OCI-LY3 (cell line): ENCODE measurements at regions not wholly inside any gene's neighbourhood (a gene's known extent, or its start where the extent isn't known, plus 50 kb on each side); places are given as distances from the start of the nearest gene placed in this dataset.

Experiments
- H2AFZ ChIP-seq: fragments of 200-600, 300-600 bp; shearing (Covaris generic); 2 replicates; pipeline ENCODE4 v1.6.0; 2014; ENCODE audit warnings: antibody characterized with exemption, low read depth, low read length
- H3K27ac ChIP-seq: fragments of 200-600, 300-600 bp; sonication (generic); 2 replicates; pipeline ENCODE4 v1.5.1; 2014; ENCODE audit warnings: mild to moderate bottlenecking, low read length, moderate library complexity, mixed read lengths
- H3K27me3 ChIP-seq: fragments of 200-600, 300-600 bp; sonication (generic); 2 replicates; pipeline ENCODE4 v1.6.1; 2014; ENCODE audit warnings: low read depth, low read length, mixed read lengths
- H3K36me3 ChIP-seq: fragments of 200-600, 300-600 bp; sonication (generic); replicated peaks from 2 replicates; pipeline ENCODE3; 2014; ENCODE audit warnings: low read depth, low read length, mixed read lengths
- H3K4me1 ChIP-seq: fragments of 300-600, 200-600 bp; sonication (generic); 2 replicates; pipeline ENCODE4 v1.6.1; 2014; ENCODE audit warnings: low read length, mixed read lengths
- H3K4me2 ChIP-seq: fragments of 200-600, 300-600 bp; sonication (generic); 2 replicates; pipeline ENCODE4 v1.6.1; 2014; ENCODE audit warnings: low read length, mixed read lengths
- H3K4me3 ChIP-seq: fragments of 300-600, 200-600 bp; sonication (generic); 2 replicates; pipeline ENCODE4 v1.5.1; 2014; ENCODE audit warnings: antibody characterized with exemption, mild to moderate bottlenecking, low read length, moderate library complexity
- H3K79me2 ChIP-seq: fragments of 300-600, 200-600 bp; shearing (Covaris generic); 2 replicates; pipeline ENCODE4 v1.6.1; 2014; ENCODE audit warnings: mild to moderate bottlenecking, low read length, mixed read lengths
- H3K9ac ChIP-seq: fragments of 300-600, 200-600 bp; shearing (Covaris generic); 2 replicates; pipeline ENCODE4 v1.6.0; 2014; ENCODE audit warnings: mild to moderate bottlenecking, low read length, moderate library complexity
- H3K9me3 ChIP-seq: fragments of 200-600, 300-600 bp; shearing (Covaris generic); 2 replicates; pipeline ENCODE4 v1.6.1; 2014; ENCODE audit warnings: low read length, mixed read lengths; ENCODE audit not compliant: insufficient read depth
- H4K20me1 ChIP-seq: fragments of 200-600, 300-600 bp; sonication (generic); 2 replicates; pipeline ENCODE4 v1.6.1; 2016; ENCODE audit warnings: low read length, mixed read lengths; ENCODE audit not compliant: insufficient read depth
- EZH2phosphoT487 ChIP-seq: fragments of 200-600 bp; shearing (Covaris generic); IDR thresholded peaks from 2 replicates; pipeline ENCODE4 v1.6.1; 2018; ENCODE audit warnings: antibody characterized with exemption, mixed run types, low read depth
- TF ChIP-seq, protein P1 (sequence below): fragments of 200-600, 300-600 bp; sonication (generic); IDR thresholded peaks from 2 replicates; pipeline ENCODE4 v1.5.1; 2014; ENCODE audit warnings: antibody characterized with exemption, low read length, low read depth

DNA sequence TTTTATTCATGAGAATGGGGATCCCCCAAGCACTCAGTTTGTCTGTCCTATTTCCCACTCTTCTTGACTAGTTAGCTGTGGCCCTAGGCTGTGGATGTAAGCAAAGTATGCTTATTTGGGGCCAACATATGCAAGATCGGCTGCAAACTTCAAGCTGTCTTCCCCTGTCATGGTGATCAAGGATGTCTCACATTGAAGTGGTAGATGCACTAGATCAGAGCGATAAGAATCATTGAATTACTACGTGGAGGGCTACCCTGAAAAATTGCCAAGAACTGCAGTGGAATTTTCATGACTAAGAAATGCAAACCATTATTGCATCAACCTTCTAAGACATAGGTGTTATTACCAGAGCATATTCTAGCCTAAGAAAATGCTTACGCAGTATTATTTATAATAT, 527.4 kb downstream of the RNF144A start:
- no peak overlapping the region for H2AFZ ChIP-seq
- no peak overlapping the region for H3K4me3 ChIP-seq
- no peak overlapping the region for H3K4me2 ChIP-seq
- no peaks in the 10 kb centered on the region for H3K79me2 ChIP-seq
- H3K27me3 ChIP-seq, result peaks cover 10% of the 10 kb centered on the region; the same call in 1 of the 2 replicates
- no peaks in the 10 kb centered on the region for H3K4me1 ChIP-seq
- H3K9me3 ChIP-seq, result 0 out of 2 replicates have a peak, but pooled peaks cover 7% of the 10 kb centered on the region
- H3K36me3 ChIP-seq, result no peaks in the 10 kb centered on the region
- H4K20me1 ChIP-seq, result no peaks in the 10 kb centered on the region
- no peak overlapping the region for H3K9ac ChIP-seq
- TF ChIP-seq EZH2phosphoT487, result no peak
- TF ChIP-seq, protein P1, sequence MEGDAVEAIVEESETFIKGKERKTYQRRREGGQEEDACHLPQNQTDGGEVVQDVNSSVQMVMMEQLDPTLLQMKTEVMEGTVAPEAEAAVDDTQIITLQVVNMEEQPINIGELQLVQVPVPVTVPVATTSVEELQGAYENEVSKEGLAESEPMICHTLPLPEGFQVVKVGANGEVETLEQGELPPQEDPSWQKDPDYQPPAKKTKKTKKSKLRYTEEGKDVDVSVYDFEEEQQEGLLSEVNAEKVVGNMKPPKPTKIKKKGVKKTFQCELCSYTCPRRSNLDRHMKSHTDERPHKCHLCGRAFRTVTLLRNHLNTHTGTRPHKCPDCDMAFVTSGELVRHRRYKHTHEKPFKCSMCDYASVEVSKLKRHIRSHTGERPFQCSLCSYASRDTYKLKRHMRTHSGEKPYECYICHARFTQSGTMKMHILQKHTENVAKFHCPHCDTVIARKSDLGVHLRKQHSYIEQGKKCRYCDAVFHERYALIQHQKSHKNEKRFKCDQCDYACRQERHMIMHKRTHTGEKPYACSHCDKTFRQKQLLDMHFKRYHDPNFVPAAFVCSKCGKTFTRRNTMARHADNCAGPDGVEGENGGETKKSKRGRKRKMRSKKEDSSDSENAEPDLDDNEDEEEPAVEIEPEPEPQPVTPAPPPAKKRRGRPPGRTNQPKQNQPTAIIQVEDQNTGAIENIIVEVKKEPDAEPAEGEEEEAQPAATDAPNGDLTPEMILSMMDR, result no peak
- no peak overlapping the region for H3K27ac ChIP-seq

- no peaks in the 10 kb centered on the region for H3K9me3 ChIP-seq
Observed at GRCh38 chr2:7448578-7449264, 531.5 kb downstream of the RNF144A start.

GRCh38 chr2:7449298-7449697, 532.1 kb downstream of the RNF144A start:
- H3K27me3 ChIP-seq, result no peaks in the 10 kb centered on the region
- H3K4me2 ChIP-seq, result no peak overlapping the region
- no peak overlapping the region for H3K27ac ChIP-seq
- no peak for TF ChIP-seq EZH2phosphoT487
- TF ChIP-seq, protein P1, result no peak
- H3K4me3 ChIP-seq, result no peak overlapping the region
- no peaks in the 10 kb centered on the region for H3K9me3 ChIP-seq
- H2AFZ ChIP-seq, result no peak overlapping the region
- H3K9ac ChIP-seq, result no peak overlapping the region
- H4K20me1 ChIP-seq, result no peaks in the 10 kb centered on the region
- H3K79me2 ChIP-seq, result no peaks in the 10 kb centered on the region
- no peaks in the 10 kb centered on the region for H3K36me3 ChIP-seq
- H3K4me1 ChIP-seq, result no peaks in the 10 kb centered on the region

More at GRCh38 chr2:7448578-7449264, 531.5 kb downstream of the RNF144A start:
- Histone ChIP-seq H3K79me2 (no peaks in the 10 kb centered on the region), H3K4me3 (no peak overlapping the region), H3K27me3 (no peaks in the 10 kb centered on the region), H3K4me2 (no peak overlapping the region), H3K4me1 (no peaks in the 10 kb centered on the region), H2AFZ (no peak overlapping the region), H3K27ac (no peak overlapping the region), H3K36me3 (no peaks in the 10 kb centered on the region), H3K9ac (no peak overlapping the region), H4K20me1 (no peaks in the 10 kb centered on the region)
- TF ChIP-seq, protein P1, result no peak
- no peak for TF ChIP-seq EZH2phosphoT487

GRCh38 chr2:7450188-7450832, 533.1 kb downstream of the RNF144A start:
- Histone ChIP-seq H2AFZ (no peak overlapping the region), H3K27me3 (no peaks in the 10 kb centered on the region), H3K4me3 (no peak overlapping the region), H3K4me1 (no peaks in the 10 kb centered on the region), H3K27ac (no peak overlapping the region), H3K9ac (no peak overlapping the region), H3K36me3 (no peaks in the 10 kb centered on the region), H3K4me2 (no peak overlapping the region), H3K79me2 (no peaks in the 10 kb centered on the region), H4K20me1 (no peaks in the 10 kb centered on the region), H3K9me3 (no peaks in the 10 kb centered on the region)
- TF ChIP-seq, protein P1, result no peak
- TF ChIP-seq EZH2phosphoT487, result no peak
